Type B pancreatic cell (in vitro differentiated cells): ENCODE measurements at regions not wholly inside any gene's neighbourhood (a gene's known extent, or its start where the extent isn't known, plus 50 kb on each side); places are given as distances from the start of the nearest gene placed in this dataset.

Experiments
- DNase-seq: peaks from one replicate; pipeline ENCODE4 v3.0.0; 2021; ENCODE audit warnings: mixed read lengths; ENCODE audit not compliant: unreplicated experiment; ENCODE audit errors: extremely low spot score
- H3K27ac Mint-ChIP-seq: 2 replicates; pipeline ENCODE4 v1.8.0; 2021; ENCODE audit warnings: mild to moderate bottlenecking, mixed read lengths
- H3K27me3 Mint-ChIP-seq: 2 replicates; pipeline ENCODE4 v1.8.0; 2021; ENCODE audit warnings: mixed read lengths
- H3K36me3 Mint-ChIP-seq: 2 replicates; pipeline ENCODE4 v1.8.0; 2021; ENCODE audit warnings: mixed read lengths
- H3K4me1 Mint-ChIP-seq: one replicate; pipeline ENCODE4 v1.8.0; 2021; ENCODE audit warnings: mixed read lengths; ENCODE audit not compliant: unreplicated experiment
- H3K4me3 Mint-ChIP-seq: 2 replicates; pipeline ENCODE4 v1.8.0; 2021; ENCODE audit warnings: mild to moderate bottlenecking, mixed read lengths
- H3K9me3 Mint-ChIP-seq: 2 replicates; pipeline ENCODE4 v1.8.0; 2021; ENCODE audit warnings: mixed read lengths
- TF ChIP-seq, protein P1 (sequence below): fragments of 200-600 bp; sonication (generic); conservative IDR thresholded peaks from 2 replicates; pipeline ENCODE4 v1.5.0; 2021; ENCODE audit warnings: antibody characterized with exemption, mild to moderate bottlenecking

DNA sequence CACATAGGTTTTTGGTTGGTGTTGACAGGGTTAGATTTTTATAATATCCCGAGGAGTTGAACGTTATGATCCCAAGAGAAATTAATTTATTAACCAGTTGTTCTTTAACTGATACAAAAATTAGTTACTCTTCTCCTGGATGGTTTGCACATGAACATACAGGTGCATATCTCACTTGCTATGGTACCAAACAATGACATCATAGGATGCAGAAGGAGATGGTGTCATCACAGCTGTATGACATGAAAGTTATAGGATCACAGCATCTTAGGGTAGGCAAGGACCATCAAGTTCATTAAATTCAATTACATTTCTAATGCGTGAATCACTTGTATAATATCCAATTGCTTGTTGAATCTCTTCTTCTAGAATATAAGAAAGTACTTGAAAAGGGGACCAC, 175.8 kb downstream of the PAH start:
- TF ChIP-seq, protein P1, sequence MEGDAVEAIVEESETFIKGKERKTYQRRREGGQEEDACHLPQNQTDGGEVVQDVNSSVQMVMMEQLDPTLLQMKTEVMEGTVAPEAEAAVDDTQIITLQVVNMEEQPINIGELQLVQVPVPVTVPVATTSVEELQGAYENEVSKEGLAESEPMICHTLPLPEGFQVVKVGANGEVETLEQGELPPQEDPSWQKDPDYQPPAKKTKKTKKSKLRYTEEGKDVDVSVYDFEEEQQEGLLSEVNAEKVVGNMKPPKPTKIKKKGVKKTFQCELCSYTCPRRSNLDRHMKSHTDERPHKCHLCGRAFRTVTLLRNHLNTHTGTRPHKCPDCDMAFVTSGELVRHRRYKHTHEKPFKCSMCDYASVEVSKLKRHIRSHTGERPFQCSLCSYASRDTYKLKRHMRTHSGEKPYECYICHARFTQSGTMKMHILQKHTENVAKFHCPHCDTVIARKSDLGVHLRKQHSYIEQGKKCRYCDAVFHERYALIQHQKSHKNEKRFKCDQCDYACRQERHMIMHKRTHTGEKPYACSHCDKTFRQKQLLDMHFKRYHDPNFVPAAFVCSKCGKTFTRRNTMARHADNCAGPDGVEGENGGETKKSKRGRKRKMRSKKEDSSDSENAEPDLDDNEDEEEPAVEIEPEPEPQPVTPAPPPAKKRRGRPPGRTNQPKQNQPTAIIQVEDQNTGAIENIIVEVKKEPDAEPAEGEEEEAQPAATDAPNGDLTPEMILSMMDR: no peak
- Mint-ChIP-seq H3K9me3 (no peaks in the 10 kb centered on the region), H3K4me3 (no peak overlapping the region), H3K36me3 (no peaks in the 10 kb centered on the region), H3K27me3 (no peaks in the 10 kb centered on the region), H3K4me1 (peaks cover 12% of the 10 kb centered on the region), H3K27ac (no peak overlapping the region)
- DNase-seq: no peak

DNA sequence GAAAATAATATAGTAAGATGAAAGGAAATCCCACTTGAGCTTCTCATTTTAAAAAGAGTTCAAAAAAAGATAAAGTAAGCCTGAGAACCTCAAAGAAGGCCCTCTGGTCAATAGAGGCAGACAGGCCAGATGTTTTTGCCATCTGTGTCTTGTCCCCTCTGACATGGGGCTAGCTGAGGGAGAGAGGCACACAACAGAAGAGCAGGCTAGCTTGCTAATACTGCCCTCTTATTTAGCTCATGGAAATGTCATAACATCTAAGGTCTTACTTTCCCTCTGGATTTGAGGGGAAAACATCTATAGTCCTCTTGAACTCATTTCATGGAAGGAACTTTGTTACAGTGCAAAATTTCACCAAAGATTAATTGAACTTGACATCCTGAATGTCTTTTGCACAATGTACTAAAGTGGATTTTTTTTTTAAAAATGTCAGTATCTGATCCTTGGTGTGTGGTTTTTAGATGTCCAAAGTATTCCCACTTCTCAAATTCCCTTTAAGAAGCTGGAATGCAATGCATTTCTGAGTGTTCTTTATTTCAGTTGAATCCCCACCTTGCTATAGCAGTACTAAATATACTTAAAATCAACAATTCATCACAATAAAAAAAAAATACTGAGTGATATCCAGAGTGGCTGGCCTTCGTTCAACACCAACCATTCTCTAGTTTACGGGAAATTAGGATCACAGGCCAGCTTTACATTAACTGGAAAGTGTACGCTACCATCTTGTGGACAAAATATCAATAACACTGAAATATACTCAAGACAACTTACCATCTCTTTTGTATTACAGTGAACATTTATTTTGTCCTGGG, 176.7 kb downstream of the PAH start:
- TF ChIP-seq, protein P1: peak; percentile 76
- no peak overlapping the region for H3K4me3 Mint-ChIP-seq
- no peak for DNase-seq
- no peaks in the 10 kb centered on the region for H3K9me3 Mint-ChIP-seq
- H3K27ac Mint-ChIP-seq: peak overlapping the region; percentile 35
- no peaks in the 10 kb centered on the region for H3K36me3 Mint-ChIP-seq
- no peaks in the 10 kb centered on the region for H3K27me3 Mint-ChIP-seq
- peaks cover 6% of the 10 kb centered on the region for H3K4me1 Mint-ChIP-seq

DNA sequence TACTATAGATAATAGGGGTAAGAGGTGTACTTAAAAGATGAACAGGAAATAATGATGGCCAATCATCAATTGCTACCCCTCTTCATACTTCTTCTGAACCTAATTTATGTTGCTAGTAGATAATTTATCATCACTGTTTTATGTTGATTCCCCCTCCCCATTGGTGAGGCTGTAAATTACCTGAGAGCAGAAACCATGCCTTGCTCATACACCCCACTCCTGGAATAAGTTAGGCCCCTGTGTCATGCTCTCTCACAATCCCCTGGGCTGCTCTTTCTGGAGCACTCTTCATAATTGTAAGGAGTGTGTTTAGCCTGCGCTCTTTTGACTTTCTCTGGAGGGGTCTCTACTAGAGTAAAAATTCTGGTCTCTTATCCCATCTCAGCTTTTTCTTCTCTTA, 180.7 kb downstream of the PAH start:
- Mint-ChIP-seq H3K27me3 (no peaks in the 10 kb centered on the region), H3K36me3 (no peaks in the 10 kb centered on the region), H3K27ac (no peak overlapping the region), H3K9me3 (no peaks in the 10 kb centered on the region), H3K4me3 (no peak overlapping the region), H3K4me1 (peaks cover 6% of the 10 kb centered on the region)
- TF ChIP-seq, protein P1: no peak
- no peak for DNase-seq

DNA sequence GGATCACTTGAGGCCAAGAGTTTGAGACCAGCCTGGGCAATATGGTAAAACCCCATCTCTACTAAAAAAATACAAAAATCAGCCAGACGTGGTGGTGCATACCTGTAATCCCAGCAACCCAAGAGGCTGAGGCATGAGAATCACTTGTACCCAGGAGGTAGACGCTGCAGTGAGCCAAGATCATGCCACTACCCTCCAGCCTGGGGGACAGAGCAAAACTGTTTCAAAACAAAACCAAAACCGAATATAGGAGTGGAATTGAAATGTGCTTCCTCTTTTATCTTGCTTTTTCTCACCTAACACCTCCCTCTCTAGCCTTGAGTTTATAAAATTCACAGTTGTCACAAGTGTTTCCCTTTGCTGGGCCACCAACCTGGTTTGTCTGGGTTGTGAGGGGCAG, 181.9 kb downstream of the PAH start:
- no peak overlapping the region for H3K4me3 Mint-ChIP-seq
- H3K9me3 Mint-ChIP-seq: no peaks in the 10 kb centered on the region
- H3K4me1 Mint-ChIP-seq: no peaks in the 10 kb centered on the region
- no peak for DNase-seq
- no peaks in the 10 kb centered on the region for H3K36me3 Mint-ChIP-seq
- H3K27ac Mint-ChIP-seq: no peak overlapping the region
- TF ChIP-seq, protein P1: no peak
- no peaks in the 10 kb centered on the region for H3K27me3 Mint-ChIP-seq

DNA sequence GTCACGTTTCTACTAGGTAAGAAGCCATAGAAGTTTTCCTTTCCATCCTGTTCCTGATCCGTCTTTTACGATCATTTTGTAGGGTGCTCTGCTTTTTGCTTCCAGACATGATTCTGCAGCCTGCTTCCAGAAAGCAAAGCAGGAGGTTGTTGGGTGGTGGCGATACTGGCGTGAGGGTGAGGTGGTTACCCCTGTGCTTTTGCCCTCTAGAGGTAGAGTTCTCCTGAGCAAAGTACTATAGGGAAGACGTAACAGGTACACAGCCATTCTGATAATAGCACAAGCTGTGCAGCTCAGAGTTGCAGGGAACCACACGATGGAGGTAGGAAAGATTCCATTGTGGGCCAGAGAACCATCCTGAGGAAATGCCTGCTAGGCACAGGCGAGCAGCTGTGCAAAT, 186.0 kb downstream of the PAH start:
- TF ChIP-seq, protein P1: no peak
- H3K9me3 Mint-ChIP-seq: no peaks in the 10 kb centered on the region
- H3K4me3 Mint-ChIP-seq: no peak overlapping the region
- no peak for DNase-seq
- H3K4me1 Mint-ChIP-seq: peaks cover 9% of the 10 kb centered on the region
- no peaks in the 10 kb centered on the region for H3K27me3 Mint-ChIP-seq
- H3K36me3 Mint-ChIP-seq: no peaks in the 10 kb centered on the region
- H3K27ac Mint-ChIP-seq: no peak overlapping the region
